ENCODE measurements at regions not wholly inside any gene's neighbourhood (a gene's known extent, or its start where the extent isn't known, plus 50 kb on each side); places are given as distances from the start of the nearest gene placed in this dataset.

DNA sequence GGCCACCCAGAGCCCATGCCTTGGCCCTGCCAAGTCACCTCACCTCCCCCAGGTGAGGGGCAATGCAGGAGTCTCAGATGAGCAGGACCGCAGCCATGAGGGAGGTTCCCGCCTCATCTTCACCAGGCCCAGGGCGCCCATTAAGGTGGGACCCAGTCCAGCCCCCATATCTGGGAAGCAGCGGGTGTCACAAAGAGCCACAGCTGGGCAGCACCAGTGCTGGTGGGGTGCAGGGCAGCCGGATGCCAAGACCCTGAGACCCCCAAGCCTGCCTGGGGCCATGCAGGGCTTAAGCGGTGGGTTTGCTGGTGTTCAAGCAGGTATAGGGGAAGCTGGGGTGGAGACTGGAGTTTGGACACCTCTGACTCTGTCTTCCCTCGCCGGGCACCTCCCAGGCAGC lies 237.8 kb upstream of the GSE1 start:
- TF ChIP-seq CTCF (IDR thresholded peaks at IDR 0.05; ENCODE audit: low read depth, low read length): no peak
- TF ChIP-seq EZH2phosphoT487 (IDR thresholded peaks at IDR 0.05; ENCODE audit: low read depth): no peak
